GM12874 (cell line): ENCODE measurements at regions not wholly inside any gene's neighbourhood (a gene's known extent, or its start where the extent isn't known, plus 50 kb on each side); places are given as distances from the start of the nearest gene placed in this dataset.

Source experiments
- TF ChIP-seq, protein P1 (sequence below): IDR thresholded peaks from 2 replicates; pipeline ENCODE4 v1.5.1; 2011; ENCODE audit warnings: low read depth, mild to moderate bottlenecking, control low read depth, low read length, moderate library complexity; ENCODE audit not compliant: insufficient read depth

DNA sequence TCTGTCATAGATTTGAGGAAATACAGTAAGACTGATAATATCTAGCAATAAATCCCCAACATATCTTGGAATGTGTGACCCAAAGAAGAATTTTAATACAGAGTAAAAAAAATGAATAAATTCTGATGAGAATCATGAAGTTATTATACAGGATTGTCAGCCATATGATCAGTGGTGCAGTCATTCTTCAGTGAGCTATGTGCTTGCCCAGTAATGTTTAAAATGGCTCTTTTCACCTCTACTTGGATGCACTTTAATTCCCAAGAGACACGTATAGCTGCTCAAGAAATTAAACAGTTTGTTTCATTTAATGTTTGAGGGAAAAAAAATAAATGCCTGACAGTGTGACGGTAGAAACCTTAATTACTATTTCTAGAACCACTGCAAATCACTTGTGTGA is 215.3 kb upstream of the FAM174A start:
- TF ChIP-seq, protein P1, sequence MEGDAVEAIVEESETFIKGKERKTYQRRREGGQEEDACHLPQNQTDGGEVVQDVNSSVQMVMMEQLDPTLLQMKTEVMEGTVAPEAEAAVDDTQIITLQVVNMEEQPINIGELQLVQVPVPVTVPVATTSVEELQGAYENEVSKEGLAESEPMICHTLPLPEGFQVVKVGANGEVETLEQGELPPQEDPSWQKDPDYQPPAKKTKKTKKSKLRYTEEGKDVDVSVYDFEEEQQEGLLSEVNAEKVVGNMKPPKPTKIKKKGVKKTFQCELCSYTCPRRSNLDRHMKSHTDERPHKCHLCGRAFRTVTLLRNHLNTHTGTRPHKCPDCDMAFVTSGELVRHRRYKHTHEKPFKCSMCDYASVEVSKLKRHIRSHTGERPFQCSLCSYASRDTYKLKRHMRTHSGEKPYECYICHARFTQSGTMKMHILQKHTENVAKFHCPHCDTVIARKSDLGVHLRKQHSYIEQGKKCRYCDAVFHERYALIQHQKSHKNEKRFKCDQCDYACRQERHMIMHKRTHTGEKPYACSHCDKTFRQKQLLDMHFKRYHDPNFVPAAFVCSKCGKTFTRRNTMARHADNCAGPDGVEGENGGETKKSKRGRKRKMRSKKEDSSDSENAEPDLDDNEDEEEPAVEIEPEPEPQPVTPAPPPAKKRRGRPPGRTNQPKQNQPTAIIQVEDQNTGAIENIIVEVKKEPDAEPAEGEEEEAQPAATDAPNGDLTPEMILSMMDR: no peak

DNA sequence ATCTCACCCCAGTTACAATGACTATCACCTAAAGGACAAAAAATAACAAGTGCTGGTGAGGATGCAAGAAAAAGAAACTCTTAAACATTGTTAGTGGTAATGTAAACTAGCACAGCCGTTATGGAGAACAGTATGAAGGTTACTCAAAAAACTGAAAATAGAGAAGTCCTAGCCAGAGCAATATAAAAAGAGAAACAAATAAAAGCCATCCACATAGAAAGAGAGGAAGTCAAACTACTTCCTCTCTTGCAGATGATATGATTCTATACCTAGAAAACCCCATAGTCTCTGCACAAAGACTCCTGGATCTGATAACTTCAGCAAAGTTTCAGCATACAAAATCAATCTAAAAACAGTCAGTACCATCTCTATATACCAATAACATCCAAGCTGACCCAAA is 221.5 kb upstream of the FAM174A start:
- TF ChIP-seq, protein P1: no peak

DNA sequence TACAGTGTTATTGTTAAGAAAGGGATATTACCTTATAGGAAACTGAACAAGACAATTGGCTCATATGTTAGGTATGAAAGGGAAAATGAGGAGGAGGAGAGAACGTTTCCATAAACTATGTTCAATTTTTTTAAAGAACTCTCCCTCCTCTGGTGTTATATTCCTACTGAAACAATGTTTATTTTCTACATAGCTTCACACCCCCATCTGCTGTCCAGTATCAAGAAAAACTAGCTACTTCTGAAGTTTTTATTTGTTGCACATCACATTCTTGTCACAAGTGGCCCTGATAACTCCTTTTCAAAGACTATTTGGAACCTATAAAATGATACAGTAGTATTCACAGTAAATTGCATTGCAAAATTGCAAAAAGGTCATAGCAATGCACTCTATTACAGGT is 223.4 kb upstream of the FAM174A start:
- TF ChIP-seq, protein P1: no peak

DNA sequence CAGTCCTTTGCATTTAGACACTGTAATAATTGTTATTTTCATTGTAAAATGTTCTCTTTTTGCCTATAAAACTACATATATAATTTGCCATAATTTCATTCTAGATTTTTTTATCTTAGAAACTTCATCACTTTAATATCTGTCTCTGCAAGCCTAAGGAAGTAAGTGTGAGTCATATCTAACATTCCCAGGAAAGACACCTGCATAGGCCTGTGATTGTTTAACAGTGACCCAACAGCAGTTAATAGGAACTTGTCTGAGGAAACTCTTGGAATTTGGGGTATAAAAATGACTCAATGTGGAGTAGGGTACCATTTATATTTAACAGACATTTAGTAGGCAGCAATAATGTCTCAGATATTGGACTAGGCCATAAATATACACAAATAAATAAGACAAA is 229.2 kb upstream of the FAM174A start:
- TF ChIP-seq, protein P1: no peak

DNA sequence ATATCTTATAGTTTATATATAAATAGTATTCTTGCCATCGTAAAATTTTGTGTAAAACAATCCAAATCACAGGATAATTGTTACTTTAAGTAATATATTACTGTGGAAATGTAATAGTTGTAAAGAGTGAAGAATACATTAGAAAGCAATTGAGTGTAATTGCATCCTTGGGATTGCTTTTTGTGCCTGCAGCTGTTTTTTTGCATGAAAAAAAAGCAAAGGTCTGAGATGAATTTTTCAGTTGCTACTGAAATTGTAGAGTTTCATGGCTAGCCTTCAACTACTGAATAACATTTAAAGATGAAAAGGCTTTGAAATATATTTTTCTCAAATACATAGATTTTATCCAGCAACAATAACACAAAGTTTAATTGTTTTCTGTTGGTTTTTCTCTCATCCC is 232.0 kb upstream of the FAM174A start:
- TF ChIP-seq, protein P1: no peak

DNA sequence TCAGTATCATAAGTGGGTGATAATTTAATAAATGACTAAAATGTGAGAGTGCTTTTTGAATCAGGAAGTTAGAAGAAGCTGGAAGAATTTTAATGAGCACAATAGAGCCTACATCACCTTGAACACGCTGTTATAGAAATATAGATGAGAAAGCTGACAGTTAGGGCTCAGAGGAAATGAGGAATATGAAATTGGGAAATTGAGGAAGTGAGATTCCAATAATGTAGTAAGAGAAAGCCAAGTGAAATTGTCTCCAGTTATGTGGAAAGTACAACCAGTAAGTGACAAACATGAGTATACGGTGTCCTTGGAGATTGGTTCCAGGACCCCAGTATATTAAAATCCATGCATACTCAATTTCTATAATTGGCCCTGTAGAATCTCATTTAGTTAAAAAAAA is 235.9 kb upstream of the FAM174A start:
- TF ChIP-seq, protein P1: no peak

DNA sequence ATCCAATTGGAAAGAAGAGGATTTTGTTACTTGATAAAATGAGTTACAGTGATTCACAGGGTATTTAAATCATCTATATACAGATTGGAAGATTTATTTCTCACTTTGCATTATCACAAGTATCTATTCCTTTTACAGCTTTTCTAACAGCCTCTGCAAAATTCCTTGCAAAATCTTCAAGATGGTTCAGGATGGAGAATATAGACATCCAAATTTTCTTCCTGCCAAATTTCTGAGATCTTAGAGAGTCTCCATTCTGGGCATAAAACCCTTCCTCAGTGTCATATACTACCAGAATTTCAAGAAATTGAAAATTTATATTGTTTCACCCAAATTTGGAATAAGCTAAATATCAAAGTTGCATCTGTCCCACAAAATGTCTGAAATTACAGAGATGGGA is 259.1 kb upstream of the FAM174A start:
- TF ChIP-seq, protein P1: no peak

DNA sequence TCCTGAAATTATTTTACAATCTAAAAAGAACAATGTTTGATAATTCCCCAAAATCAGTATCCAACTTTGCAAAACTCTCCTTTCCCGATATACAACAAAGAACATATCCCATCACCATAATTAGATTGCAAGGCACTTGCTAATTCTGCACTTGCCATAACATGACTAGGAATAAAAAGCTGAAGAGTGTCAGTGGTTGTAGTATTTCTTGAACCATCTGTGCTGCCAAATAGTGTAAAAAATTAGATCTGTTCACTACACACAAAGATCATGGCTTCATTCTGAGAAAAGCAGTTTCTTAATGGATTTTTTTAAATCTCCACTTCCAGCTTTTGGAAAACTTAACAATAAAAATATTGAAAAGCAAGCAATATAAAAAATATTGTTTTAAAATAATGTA is 259.5 kb upstream of the FAM174A start:
- TF ChIP-seq, protein P1: no peak
